Panc1 (cell line): ENCODE measurements at regions not wholly inside any gene's neighbourhood (a gene's known extent, or its start where the extent isn't known, plus 50 kb on each side); places are given as distances from the start of the nearest gene placed in this dataset.

Experiments used
- ATAC-seq: fragments of 200-7000 bp; cut with Tn5 transposase; 2 replicates; pipeline ENCODE4 v1.9.1; 2020; ENCODE audit warnings: mild to moderate bottlenecking, moderate library complexity
- BruUV-seq: library from RNA; stranded (reverse); fragments of 400-500 nt; replicated peaks from 2 replicates; lab custom pipeline; 2021; lab: Mats Ljungman, UMichigan
- CTCF ChIA-PET: fragments of 300-600 bp; sonication (Branson Sonifier 250); formaldehyde crosslinking; loops from one replicate; lab custom pipeline; 2022; ENCODE audit warnings: antibody characterized with exemption; lab: Charles Lee
- POLR2A ChIA-PET: fragments of 300-600 bp; sonication (Branson Sonifier 250); formaldehyde crosslinking; loops from one replicate; lab custom pipeline; 2022; ENCODE audit warnings: antibody characterized with exemption; lab: Charles Lee
- DNase-seq: peaks from one replicate; pipeline ENCODE4 v3.0.0-alpha.2; 2010; ENCODE audit warnings: low read depth, low spot score
- H3K27ac ChIP-seq: 2 replicates; pipeline ENCODE4 v1.5.1; 2011; ENCODE audit warnings: mild to moderate bottlenecking, low read length, inconsistent platforms
- H3K27me3 ChIP-seq: fragments of 200-500 bp; sonication (Bioruptor generic); 2 replicates; pipeline ENCODE4 v1.6.0; 2014; ENCODE audit warnings: low read length, inconsistent platforms; ENCODE audit not compliant: control insufficient read depth, insufficient read depth
- H3K36me3 ChIP-seq: fragments of 200-500 bp; sonication (Bioruptor generic); 2 replicates; pipeline ENCODE4 v1.5.1; 2014; ENCODE audit warnings: inconsistent platforms, mild to moderate bottlenecking, low read length, moderate library complexity; ENCODE audit not compliant: control insufficient read depth, insufficient read depth
- H3K4me1 ChIP-seq: 2 replicates; pipeline ENCODE4 v1.5.1; 2011; ENCODE audit warnings: inconsistent platforms, mild to moderate bottlenecking, low read length, moderate library complexity; ENCODE audit not compliant: control insufficient read depth, insufficient read depth
- H3K4me3 ChIP-seq, 2 experiments: 2 replicates each; pipeline ENCODE4 v1.5.1; 2011 to 2012; ENCODE audit warnings: low read depth in 2 of 2, low read length in 2 of 2, mild to moderate bottlenecking in 2 of 2, inconsistent platforms in 1 of 2, moderate library complexity in 1 of 2
- H3K9me3 ChIP-seq: fragments of 200-500 bp; sonication (Bioruptor generic); 2 replicates; pipeline ENCODE4 v1.5.1; 2014; ENCODE audit warnings: low read depth, mild to moderate bottlenecking, inconsistent platforms, low read length, moderate library complexity; ENCODE audit not compliant: control insufficient read depth, insufficient read depth
- POLR2AphosphoS5 ChIP-seq: IDR thresholded peaks from 2 replicates; pipeline ENCODE4 v1.6.1; 2012; ENCODE audit warnings: mild to moderate bottlenecking, low read depth, low read length, moderate library complexity
- REST ChIP-seq, 2 experiments: IDR thresholded peaks; 2 replicates each; pipeline ENCODE4 v1.6.1; 2011 to 2012; ENCODE audit warnings: low read depth in 2 of 2, control low read depth in 1 of 2, low read length in 1 of 2, mild to moderate bottlenecking in 1 of 2, moderate library complexity in 1 of 2; ENCODE audit not compliant: insufficient read depth in 1 of 2
- SIN3A ChIP-seq: IDR thresholded peaks from 2 replicates; pipeline ENCODE4 v1.6.1; 2012; ENCODE audit warnings: low read depth, mild to moderate bottlenecking, low read length, moderate library complexity, borderline replicate concordance; ENCODE audit not compliant: insufficient read depth
- TCF7L2 ChIP-seq: IDR thresholded peaks from 2 replicates; pipeline ENCODE4 v1.6.1; 2011; ENCODE audit warnings: mild to moderate bottlenecking, low read depth, low read length, inconsistent platforms
- in situ Hi-C: cut with HindIII; loops from 2 replicates; pipeline ENCODE4 v1.10.0; 2016; ENCODE audit warnings: low sequenced_read_pairs, low pct_unique_long_range_greater_than_20kb
- intact Hi-C: fragments of 100-400 bp; cut with micrococcal nuclease; formaldehyde crosslinking; loops from one replicate; pipeline ENCODE4 v1.10.0; 2022; ENCODE audit not compliant: unreplicated experiment
- TF ChIP-seq, protein P1 (sequence below): fragments of 450-650 bp; IDR thresholded peaks from 2 replicates; pipeline ENCODE4 v1.5.1; 2017; ENCODE audit warnings: mild to moderate bottlenecking

DNA sequence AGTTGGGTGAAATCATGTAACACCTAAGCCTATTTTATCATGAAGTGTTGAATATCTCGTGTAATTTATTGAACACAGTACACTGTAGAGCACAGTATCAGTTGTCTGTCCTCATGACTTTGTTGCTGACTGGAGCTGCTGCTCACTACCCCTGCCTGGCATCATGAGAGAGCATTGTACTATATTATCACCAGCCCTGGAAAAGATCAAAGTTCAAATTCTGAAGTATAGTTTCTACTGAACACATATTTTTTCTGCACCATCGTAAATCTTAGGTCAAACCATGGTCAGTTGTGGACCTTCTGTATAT is 169.3 kb upstream of the RAI14 start:
- TF ChIP-seq, protein P1, sequence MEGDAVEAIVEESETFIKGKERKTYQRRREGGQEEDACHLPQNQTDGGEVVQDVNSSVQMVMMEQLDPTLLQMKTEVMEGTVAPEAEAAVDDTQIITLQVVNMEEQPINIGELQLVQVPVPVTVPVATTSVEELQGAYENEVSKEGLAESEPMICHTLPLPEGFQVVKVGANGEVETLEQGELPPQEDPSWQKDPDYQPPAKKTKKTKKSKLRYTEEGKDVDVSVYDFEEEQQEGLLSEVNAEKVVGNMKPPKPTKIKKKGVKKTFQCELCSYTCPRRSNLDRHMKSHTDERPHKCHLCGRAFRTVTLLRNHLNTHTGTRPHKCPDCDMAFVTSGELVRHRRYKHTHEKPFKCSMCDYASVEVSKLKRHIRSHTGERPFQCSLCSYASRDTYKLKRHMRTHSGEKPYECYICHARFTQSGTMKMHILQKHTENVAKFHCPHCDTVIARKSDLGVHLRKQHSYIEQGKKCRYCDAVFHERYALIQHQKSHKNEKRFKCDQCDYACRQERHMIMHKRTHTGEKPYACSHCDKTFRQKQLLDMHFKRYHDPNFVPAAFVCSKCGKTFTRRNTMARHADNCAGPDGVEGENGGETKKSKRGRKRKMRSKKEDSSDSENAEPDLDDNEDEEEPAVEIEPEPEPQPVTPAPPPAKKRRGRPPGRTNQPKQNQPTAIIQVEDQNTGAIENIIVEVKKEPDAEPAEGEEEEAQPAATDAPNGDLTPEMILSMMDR, result no peak
- TF ChIP-seq SIN3A (no peak), TCF7L2 (no peak), POLR2AphosphoS5 (no peak), REST (IDR thresholded peaks at IDR 0.05; ENCODE audit: insufficient read depth in 1 of 2, low read depth in 2 of 2, low read length in 1 of 2) (no peak)
- no TSS peak for BruUV-seq
- intact Hi-C loops (loop anchor here (1.0 to 5.0 kb wide), 2 partner anchors 411 to 515 kb away; no protein-coding TSS in a partner anchor), in situ Hi-C loops (no loop called here)
- H3K27ac ChIP-seq, result no peak overlapping the region
- DNase-seq (no peak), ATAC-seq (0 out of 2 replicates have a peak, but pooled peaks have one; percentile 15)
- H3K4me1 ChIP-seq, result no peaks in the 10 kb centered on the region
- H3K4me3 ChIP-seq, result no peak overlapping the region
- no peaks in the 10 kb centered on the region for H3K27me3 ChIP-seq
- H3K36me3 ChIP-seq, result no peaks in the 10 kb centered on the region
- CTCF ChIA-PET, result interaction anchor here (0.7 to 1.3 kb wide), 5 partner anchors 10 to 417 kb away, joined by 3 to 6 read pairs (median 4); no protein-coding TSS in a partner anchor
- H3K9me3 ChIP-seq, result no peaks in the 10 kb centered on the region
- POLR2A ChIA-PET, result no interaction called here

DNA sequence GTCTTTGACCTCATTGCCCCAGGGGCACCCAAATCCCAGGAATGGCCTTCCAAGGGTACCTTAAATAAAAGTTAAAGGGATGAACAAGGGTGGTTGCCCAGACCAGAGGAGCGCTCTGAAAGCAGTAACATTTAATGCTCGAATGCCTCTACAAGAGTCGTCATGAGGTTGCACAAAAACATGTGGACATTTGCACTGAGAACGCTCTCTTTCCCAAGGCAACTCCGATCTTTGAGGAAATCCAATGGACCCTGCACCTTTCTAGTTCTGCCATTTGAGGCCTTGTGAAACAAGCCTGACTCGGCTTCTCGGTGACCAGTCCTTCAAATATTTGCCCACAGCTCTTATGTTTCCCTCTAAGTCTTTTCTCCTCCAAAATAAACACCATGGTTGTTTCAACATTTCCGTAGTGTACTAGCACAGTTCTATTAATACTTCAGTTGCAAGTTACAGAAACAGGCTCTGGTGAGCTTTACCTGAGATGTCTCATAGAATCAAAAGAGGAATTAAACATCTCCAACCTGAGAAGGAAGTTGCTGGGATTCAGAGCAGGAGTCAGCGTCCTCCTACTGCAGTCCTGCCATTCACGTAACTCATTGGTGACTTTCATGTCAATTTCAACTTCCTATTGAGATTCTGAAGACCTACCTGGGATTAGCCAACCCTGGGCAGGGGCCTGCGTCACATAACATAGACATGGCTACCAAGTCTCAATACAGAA is 168.8 kb upstream of the RAI14 start:
- intact Hi-C loops, result loop anchor here (5.0 kb wide), 1 partner anchor 515 kb away; no protein-coding TSS in a partner anchor
- H3K27me3 ChIP-seq, result no peaks in the 10 kb centered on the region
- no peak for ATAC-seq

More for the DNA sequence above, 168.8 kb upstream of the RAI14 start:
- no peaks in the 10 kb centered on the region for H3K36me3 ChIP-seq
- TF ChIP-seq, protein P1, result no peak
- TF ChIP-seq REST (IDR thresholded peaks at IDR 0.05; ENCODE audit: insufficient read depth in 1 of 2, low read depth in 2 of 2, low read length in 1 of 2) (no peak), SIN3A (no peak), POLR2AphosphoS5 (no peak), TCF7L2 (no peak)
- CTCF ChIA-PET, result interaction anchor here (1.3 kb wide), 1 partner anchor 10 kb away, joined by 3 read pairs; no protein-coding TSS in a partner anchor
- POLR2A ChIA-PET, result no interaction called here
- DNase-seq, result peak; percentile 52
- no peak overlapping the region for H3K4me3 ChIP-seq
- no peaks in the 10 kb centered on the region for H3K4me1 ChIP-seq
- in situ Hi-C loops, result no loop called here
- H3K9me3 ChIP-seq, result no peaks in the 10 kb centered on the region
- H3K27ac ChIP-seq, result no peak overlapping the region
- BruUV-seq, result no TSS peak
